SK-N-SH (cell line): ENCODE measurements at regions not wholly inside any gene's neighbourhood (a gene's known extent, or its start where the extent isn't known, plus 50 kb on each side); places are given as distances from the start of the nearest gene placed in this dataset.

ENCODE experiments used
- RFX5 ChIP-seq: IDR thresholded peaks from 2 replicates; pipeline ENCODE4 v1.6.1; 2012; ENCODE audit warnings: mild to moderate bottlenecking, improper control_type of control experiment, low read length
- YY1 ChIP-seq: IDR thresholded peaks from 2 replicates; pipeline ENCODE4 v1.4.0; 2012; ENCODE audit warnings: low read depth, mild to moderate bottlenecking
- TF ChIP-seq, protein P1 (sequence below): IDR thresholded peaks from 2 replicates; pipeline ENCODE4 v1.4.0; 2012; ENCODE audit warnings: low read depth, borderline replicate concordance
- TF ChIP-seq, protein P2 (sequence below): IDR thresholded peaks from 2 replicates; pipeline ENCODE4 v1.4.0; 2012; ENCODE audit warnings: low read depth, borderline replicate concordance
- TF ChIP-seq, protein P3 (sequence below): fragments of 200-600 bp; sonication (generic); IDR thresholded peaks from 2 replicates; pipeline ENCODE4 v1.6.1; 2017; ENCODE audit warnings: antibody characterized with exemption, mild to moderate bottlenecking, moderate library complexity

DNA sequence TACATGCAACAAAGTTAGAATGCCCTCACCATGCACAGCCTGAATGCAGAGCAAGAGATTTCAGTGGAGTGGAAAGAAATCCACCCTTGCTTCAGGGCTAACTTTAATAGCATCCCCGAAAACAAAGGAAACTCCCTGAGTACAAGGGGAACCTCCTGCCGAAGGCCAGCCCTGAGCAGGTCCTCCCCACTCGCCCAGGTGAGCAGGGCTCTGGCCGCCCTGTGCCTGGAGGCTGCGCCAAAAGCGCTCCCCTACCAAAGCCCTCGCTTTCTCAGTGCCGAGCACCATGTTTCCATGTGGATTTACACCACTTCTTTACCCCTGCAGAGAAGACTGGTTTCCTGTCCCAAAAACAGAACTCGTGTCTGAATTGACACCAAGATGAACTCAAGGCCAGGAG, 61.9 kb upstream of the RPS6KA2 start:
- TF ChIP-seq, protein P1, sequence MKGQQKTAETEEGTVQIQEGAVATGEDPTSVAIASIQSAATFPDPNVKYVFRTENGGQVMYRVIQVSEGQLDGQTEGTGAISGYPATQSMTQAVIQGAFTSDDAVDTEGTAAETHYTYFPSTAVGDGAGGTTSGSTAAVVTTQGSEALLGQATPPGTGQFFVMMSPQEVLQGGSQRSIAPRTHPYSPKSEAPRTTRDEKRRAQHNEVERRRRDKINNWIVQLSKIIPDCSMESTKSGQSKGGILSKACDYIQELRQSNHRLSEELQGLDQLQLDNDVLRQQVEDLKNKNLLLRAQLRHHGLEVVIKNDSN = no peak
- TF ChIP-seq, protein P2, sequence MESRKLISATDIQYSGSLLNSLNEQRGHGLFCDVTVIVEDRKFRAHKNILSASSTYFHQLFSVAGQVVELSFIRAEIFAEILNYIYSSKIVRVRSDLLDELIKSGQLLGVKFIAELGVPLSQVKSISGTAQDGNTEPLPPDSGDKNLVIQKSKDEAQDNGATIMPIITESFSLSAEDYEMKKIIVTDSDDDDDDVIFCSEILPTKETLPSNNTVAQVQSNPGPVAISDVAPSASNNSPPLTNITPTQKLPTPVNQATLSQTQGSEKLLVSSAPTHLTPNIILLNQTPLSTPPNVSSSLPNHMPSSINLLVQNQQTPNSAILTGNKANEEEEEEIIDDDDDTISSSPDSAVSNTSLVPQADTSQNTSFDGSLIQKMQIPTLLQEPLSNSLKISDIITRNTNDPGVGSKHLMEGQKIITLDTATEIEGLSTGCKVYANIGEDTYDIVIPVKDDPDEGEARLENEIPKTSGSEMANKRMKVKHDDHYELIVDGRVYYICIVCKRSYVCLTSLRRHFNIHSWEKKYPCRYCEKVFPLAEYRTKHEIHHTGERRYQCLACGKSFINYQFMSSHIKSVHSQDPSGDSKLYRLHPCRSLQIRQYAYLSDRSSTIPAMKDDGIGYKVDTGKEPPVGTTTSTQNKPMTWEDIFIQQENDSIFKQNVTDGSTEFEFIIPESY = no peak
- TF ChIP-seq YY1 = no peak
- TF ChIP-seq, protein P3, sequence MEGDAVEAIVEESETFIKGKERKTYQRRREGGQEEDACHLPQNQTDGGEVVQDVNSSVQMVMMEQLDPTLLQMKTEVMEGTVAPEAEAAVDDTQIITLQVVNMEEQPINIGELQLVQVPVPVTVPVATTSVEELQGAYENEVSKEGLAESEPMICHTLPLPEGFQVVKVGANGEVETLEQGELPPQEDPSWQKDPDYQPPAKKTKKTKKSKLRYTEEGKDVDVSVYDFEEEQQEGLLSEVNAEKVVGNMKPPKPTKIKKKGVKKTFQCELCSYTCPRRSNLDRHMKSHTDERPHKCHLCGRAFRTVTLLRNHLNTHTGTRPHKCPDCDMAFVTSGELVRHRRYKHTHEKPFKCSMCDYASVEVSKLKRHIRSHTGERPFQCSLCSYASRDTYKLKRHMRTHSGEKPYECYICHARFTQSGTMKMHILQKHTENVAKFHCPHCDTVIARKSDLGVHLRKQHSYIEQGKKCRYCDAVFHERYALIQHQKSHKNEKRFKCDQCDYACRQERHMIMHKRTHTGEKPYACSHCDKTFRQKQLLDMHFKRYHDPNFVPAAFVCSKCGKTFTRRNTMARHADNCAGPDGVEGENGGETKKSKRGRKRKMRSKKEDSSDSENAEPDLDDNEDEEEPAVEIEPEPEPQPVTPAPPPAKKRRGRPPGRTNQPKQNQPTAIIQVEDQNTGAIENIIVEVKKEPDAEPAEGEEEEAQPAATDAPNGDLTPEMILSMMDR = no peak
- no peak for TF ChIP-seq RFX5
